ENCODE measurements at regions not wholly inside any gene's neighbourhood (a gene's known extent, or its start where the extent isn't known, plus 50 kb on each side); places are given as distances from the start of the nearest gene placed in this dataset.

- no peak overlapping the region for H3K4me3 ChIP-seq (ENCODE audit: low read depth in 2 of 2, low read length in 1 of 2)
- H3K9me3 ChIP-seq = peaks cover 15% of the 10 kb centered on the region; the same call in 1 of the 2 replicates
- no peaks in the 10 kb centered on the region for H3K79me2 ChIP-seq (ENCODE audit: insufficient read depth)
- H3K9ac ChIP-seq = no peak overlapping the region
- no peak for DNase-seq
- no peaks in the 10 kb centered on the region for H3K36me3 ChIP-seq (replicated peaks in 1 of 2; ENCODE audit: control insufficient read depth in 1 of 2, insufficient read depth in 2 of 2, low read length in 1 of 2)
- H3K27ac ChIP-seq (ENCODE audit: low read depth in 2 of 2, low read length in 1 of 2) = no peak overlapping the region
- H3F3A ChIP-seq (replicated peaks; ENCODE audit: insufficient read depth) = no peaks in the 10 kb centered on the region
- TF ChIP-seq MXI1 (IDR thresholded peaks at IDR 0.05; ENCODE audit: low read depth, low read length) (no peak), REST (IDR thresholded peaks at IDR 0.05; ENCODE audit: low read depth, low read length) (no peak), NFIC (IDR thresholded peaks at IDR 0.05; ENCODE audit: borderline replicate concordance) (no peak), EP300 (IDR thresholded peaks at IDR 0.05; ENCODE audit: borderline replicate concordance in 1 of 2, low read depth in 1 of 2, low read length in 1 of 2) (no peak), MEF2A (IDR thresholded peaks at IDR 0.05; ENCODE audit: borderline replicate concordance, low read depth) (no peak), RXRA (IDR thresholded peaks at IDR 0.05; ENCODE audit: borderline replicate concordance, low read depth) (no peak), CTCF (IDR thresholded peaks at IDR 0.05) (no peak), JUND (IDR thresholded peaks at IDR 0.05) (no peak), USF2 (IDR thresholded peaks at IDR 0.05; ENCODE audit: borderline replicate concordance, low read depth, low read length) (no peak), ELF1 (IDR thresholded peaks at IDR 0.05) (no peak), CHD2 (IDR thresholded peaks at IDR 0.05; ENCODE audit: low read length, partially characterized antibody) (no peak), YY1 (IDR thresholded peaks at IDR 0.05; ENCODE audit: low read depth) (no peak), PBX3 (IDR thresholded peaks at IDR 0.05) (no peak), USF1 (IDR thresholded peaks at IDR 0.05; ENCODE audit: borderline replicate concordance, low read depth) (no peak), FOXJ3 (CRISPR knock-in tag; IDR thresholded peaks at IDR 0.05) (no peak), MAX (IDR thresholded peaks at IDR 0.05; ENCODE audit: low read depth) (no peak), TAF1 (IDR thresholded peaks at IDR 0.05; ENCODE audit: borderline replicate concordance, low read depth, low read length) (no peak)
- no peaks in the 10 kb centered on the region for H4K20me1 ChIP-seq (ENCODE audit: insufficient read depth)
- CTCF ChIA-PET = no interaction called here
- H3K4me1 ChIP-seq (ENCODE audit: control insufficient read depth in 1 of 2, insufficient read depth in 2 of 2, low read depth in 1 of 2, low read length in 1 of 2) = no peaks in the 10 kb centered on the region; a peak in 2 of 4 replicates
- POLR2A ChIA-PET = no interaction called here
- WGBS (ENCODE audit: low lambda C conversion rate) = 93% methylated on average over 3 of the region's 3 CpGs
- H3K27me3 ChIP-seq (ENCODE audit: insufficient read depth) = no peaks in the 10 kb centered on the region
- H2AFZ ChIP-seq (ENCODE audit: low read depth) = no peak overlapping the region
- H3K9me2 ChIP-seq = no peaks in the 10 kb centered on the region
- no peak overlapping the region for H3K4me2 ChIP-seq
These were observed 581.1 kb downstream of the SPRY1 start for GRCh38 chr4:123977641-123978081.

All from SK-N-SH (cell line).